ENCODE measurements at regions not wholly inside any gene's neighbourhood (a gene's known extent, or its start where the extent isn't known, plus 50 kb on each side); places are given as distances from the start of the nearest gene placed in this dataset.

DNA sequence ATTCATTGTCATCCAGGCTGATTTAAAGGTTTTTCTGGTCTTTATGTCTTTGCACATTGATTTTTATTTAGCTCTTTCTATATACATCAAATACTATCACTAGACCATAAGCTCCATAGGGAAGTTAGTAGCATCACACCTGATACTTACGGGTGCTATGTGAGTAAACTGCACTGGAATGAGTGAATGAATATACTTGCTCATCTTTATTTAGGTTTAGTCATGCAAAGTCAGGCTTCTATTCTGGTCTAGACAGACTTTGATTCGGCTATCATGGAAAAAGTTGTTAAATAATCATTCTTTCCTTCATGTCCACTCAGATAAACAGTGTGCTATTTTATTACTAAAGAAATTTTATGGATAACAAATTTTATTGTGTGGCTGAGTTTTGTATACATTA is 457.8 kb upstream of the PCDH7 start:
- no peak for DNase-seq

DNA sequence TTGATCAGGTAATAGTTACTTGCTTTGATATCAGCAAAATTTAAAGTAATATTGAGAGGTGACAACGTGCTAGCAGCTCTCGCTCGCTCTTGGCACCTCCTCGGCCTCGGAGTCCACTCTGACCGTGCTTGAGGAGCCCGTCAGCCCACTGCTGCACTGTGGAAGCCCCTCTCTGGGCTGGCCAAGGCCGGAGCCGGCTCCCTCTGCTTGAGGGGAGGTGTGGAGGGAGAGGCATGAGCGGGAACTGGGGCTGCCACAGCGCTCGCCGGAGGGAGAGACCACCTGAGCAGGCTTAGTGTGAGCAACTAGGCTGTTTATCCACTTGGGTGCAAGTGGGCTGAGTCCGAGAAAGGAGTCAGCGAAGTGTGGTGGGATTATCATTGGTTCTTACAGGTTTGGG is 455.7 kb upstream of the PCDH7 start:
- TF ChIP-seq, protein P1, sequence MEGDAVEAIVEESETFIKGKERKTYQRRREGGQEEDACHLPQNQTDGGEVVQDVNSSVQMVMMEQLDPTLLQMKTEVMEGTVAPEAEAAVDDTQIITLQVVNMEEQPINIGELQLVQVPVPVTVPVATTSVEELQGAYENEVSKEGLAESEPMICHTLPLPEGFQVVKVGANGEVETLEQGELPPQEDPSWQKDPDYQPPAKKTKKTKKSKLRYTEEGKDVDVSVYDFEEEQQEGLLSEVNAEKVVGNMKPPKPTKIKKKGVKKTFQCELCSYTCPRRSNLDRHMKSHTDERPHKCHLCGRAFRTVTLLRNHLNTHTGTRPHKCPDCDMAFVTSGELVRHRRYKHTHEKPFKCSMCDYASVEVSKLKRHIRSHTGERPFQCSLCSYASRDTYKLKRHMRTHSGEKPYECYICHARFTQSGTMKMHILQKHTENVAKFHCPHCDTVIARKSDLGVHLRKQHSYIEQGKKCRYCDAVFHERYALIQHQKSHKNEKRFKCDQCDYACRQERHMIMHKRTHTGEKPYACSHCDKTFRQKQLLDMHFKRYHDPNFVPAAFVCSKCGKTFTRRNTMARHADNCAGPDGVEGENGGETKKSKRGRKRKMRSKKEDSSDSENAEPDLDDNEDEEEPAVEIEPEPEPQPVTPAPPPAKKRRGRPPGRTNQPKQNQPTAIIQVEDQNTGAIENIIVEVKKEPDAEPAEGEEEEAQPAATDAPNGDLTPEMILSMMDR (IDR thresholded peaks at IDR 0.05), result no peak

More for the DNA sequence above, 457.8 kb upstream of the PCDH7 start:
- no peak overlapping the region for H3K27ac ChIP-seq
- no peaks in the 10 kb centered on the region for H3K4me1 ChIP-seq
- H3K36me3 ChIP-seq, result no peaks in the 10 kb centered on the region
- intact Hi-C loops (cut with DNase I), result no loop called here
- no peak for ATAC-seq
- no peak overlapping the region for H3K4me3 ChIP-seq
- H3K9me3 ChIP-seq, result no peaks in the 10 kb centered on the region
- no peaks in the 10 kb centered on the region for H3K27me3 ChIP-seq (ENCODE audit: low read depth)
- TF ChIP-seq, protein P1 (IDR thresholded peaks at IDR 0.05), result no peak

GRCh38 chr4:30265716-30266115 is 454.5 kb upstream of the PCDH7 start:
- TF ChIP-seq, protein P1 (IDR thresholded peaks at IDR 0.05), result no peak
- no peaks in the 10 kb centered on the region for H3K27me3 ChIP-seq (ENCODE audit: low read depth)
- H3K36me3 ChIP-seq, result no peaks in the 10 kb centered on the region
- H3K27ac ChIP-seq, result no peak overlapping the region
- no peaks in the 10 kb centered on the region for H3K9me3 ChIP-seq
- H3K4me3 ChIP-seq, result no peak overlapping the region
- ATAC-seq (no peak), DNase-seq (no peak)
- H3K4me1 ChIP-seq, result no peaks in the 10 kb centered on the region
- intact Hi-C loops (cut with DNase I), result no loop called here

More for the DNA sequence above, 455.7 kb upstream of the PCDH7 start:
- no peaks in the 10 kb centered on the region for H3K27me3 ChIP-seq (ENCODE audit: low read depth)
- no peaks in the 10 kb centered on the region for H3K4me1 ChIP-seq
- DNase-seq (peak; percentile 24), ATAC-seq (no peak)
- intact Hi-C loops (cut with DNase I), result no loop called here
- H3K4me3 ChIP-seq, result no peak overlapping the region
- H3K27ac ChIP-seq, result no peak overlapping the region
- no peaks in the 10 kb centered on the region for H3K9me3 ChIP-seq
- H3K36me3 ChIP-seq, result no peaks in the 10 kb centered on the region

GRCh38 chr4:30268370-30268769 is 451.8 kb upstream of the PCDH7 start:
- H3K27ac ChIP-seq, result no peak overlapping the region
- no peak overlapping the region for H3K4me3 ChIP-seq
- H3K27me3 ChIP-seq (ENCODE audit: low read depth), result no peaks in the 10 kb centered on the region
- no peaks in the 10 kb centered on the region for H3K36me3 ChIP-seq
- H3K9me3 ChIP-seq, result peaks cover 4% of the 10 kb centered on the region
- intact Hi-C loops (cut with DNase I), result no loop called here
- DNase-seq, result no peak
- H3K4me1 ChIP-seq, result no peaks in the 10 kb centered on the region
- TF ChIP-seq, protein P1 (IDR thresholded peaks at IDR 0.05), result no peak
- no peak for ATAC-seq

DNA sequence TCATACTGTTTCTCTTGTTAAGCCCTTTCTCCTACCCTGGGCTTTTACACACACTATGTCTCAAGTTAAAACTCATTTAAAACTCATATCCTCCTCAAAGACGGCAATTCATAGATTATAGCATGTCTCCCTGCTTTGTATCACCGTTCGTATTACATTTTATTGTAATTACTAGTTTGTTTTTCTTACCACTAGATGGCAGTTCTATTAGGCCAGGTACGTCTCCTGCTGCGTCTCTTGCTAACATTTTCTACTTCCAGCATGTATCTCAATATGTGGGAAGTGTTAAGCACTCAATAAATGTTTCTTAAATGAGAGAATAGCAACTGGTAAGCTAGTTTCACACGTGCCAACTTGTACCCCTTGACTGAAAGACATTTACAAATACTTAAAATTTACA is 450.3 kb upstream of the PCDH7 start:
- DNase-seq, result no peak
- no peak overlapping the region for H3K4me3 ChIP-seq
- no peaks in the 10 kb centered on the region for H3K4me1 ChIP-seq
- H3K27me3 ChIP-seq (ENCODE audit: low read depth), result no peaks in the 10 kb centered on the region
- TF ChIP-seq, protein P1 (IDR thresholded peaks at IDR 0.05), result no peak
- intact Hi-C loops (cut with DNase I), result no loop called here
- peaks cover 8% of the 10 kb centered on the region for H3K9me3 ChIP-seq
- no peaks in the 10 kb centered on the region for H3K36me3 ChIP-seq
- no peak overlapping the region for H3K27ac ChIP-seq
- no peak for ATAC-seq

DNA sequence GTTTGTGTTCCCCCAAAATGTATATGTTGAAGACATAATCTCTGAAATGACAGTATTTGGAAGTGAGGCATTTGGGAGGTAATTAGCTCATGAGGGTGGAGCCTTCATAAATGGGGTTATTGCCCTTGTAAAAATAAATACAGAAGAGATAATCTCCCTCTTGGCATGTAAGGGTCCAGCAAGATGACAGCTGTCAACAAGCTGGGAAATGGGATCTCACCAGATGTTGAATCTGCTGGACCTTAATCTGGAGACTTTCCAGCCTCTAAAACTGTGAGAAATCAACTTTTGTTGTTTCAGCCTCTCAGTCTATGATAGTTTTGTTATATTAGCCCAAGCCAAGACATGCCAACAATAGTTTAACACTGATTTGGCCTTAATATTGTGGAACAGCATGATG is 438.2 kb upstream of the PCDH7 start:
- Histone ChIP-seq H3K4me1 (no peaks in the 10 kb centered on the region), H3K36me3 (no peaks in the 10 kb centered on the region), H3K4me3 (no peak overlapping the region), H3K9me3 (no peaks in the 10 kb centered on the region), H3K27me3 (ENCODE audit: low read depth) (no peaks in the 10 kb centered on the region), H3K27ac (no peak overlapping the region)
- intact Hi-C loops (cut with DNase I), result no loop called here
- no peak for DNase-seq
- TF ChIP-seq, protein P1 (IDR thresholded peaks at IDR 0.05), result no peak
- ATAC-seq, result no peak

Data from lower lobe of right lung (tissue), 2 donors.